Mesodermal cell (in vitro differentiated cells): ENCODE measurements at regions not wholly inside any gene's neighbourhood (a gene's known extent, or its start where the extent isn't known, plus 50 kb on each side); places are given as distances from the start of the nearest gene placed in this dataset.

Source experiments
- H3K27ac ChIP-seq: 2 replicates; pipeline ENCODE4 v1.7.0; 2013; ENCODE audit warnings: mild to moderate bottlenecking, low read depth, low read length, moderate library complexity; ENCODE audit not compliant: severe bottlenecking
- H3K36me3 ChIP-seq: 2 replicates; pipeline ENCODE4 v1.7.1; 2013; ENCODE audit warnings: mild to moderate bottlenecking, low read length, moderate library complexity; ENCODE audit not compliant: control insufficient read depth, insufficient read depth
- H3K4me1 ChIP-seq: one replicate; pipeline ENCODE4 v1.7.1; 2013; ENCODE audit warnings: mild to moderate bottlenecking, low read length; ENCODE audit not compliant: insufficient read depth, control insufficient read depth, poor library complexity, severe bottlenecking
- H3K4me3 ChIP-seq: 2 replicates; pipeline ENCODE4 v1.7.0; 2013; ENCODE audit warnings: low read length, control low read depth, mild to moderate bottlenecking; ENCODE audit not compliant: insufficient read depth, poor library complexity, severe bottlenecking; ENCODE audit errors: extremely low read depth
- H3K9me3 ChIP-seq: 2 replicates; pipeline ENCODE4 v1.7.1; 2013; ENCODE audit warnings: mild to moderate bottlenecking, low read length, moderate library complexity; ENCODE audit not compliant: control insufficient read depth
- WGBS, 2 experiments: methylation state at CpG; one replicate each; pipeline ENCODE4 v1.1.5; 2013; ENCODE audit warnings: missing lambda C conversion rate in 2 of 2; ENCODE audit not compliant: insufficient coverage in 2 of 2; 5-methylcytosine and 5-hydroxymethylcytosine counted together

DNA sequence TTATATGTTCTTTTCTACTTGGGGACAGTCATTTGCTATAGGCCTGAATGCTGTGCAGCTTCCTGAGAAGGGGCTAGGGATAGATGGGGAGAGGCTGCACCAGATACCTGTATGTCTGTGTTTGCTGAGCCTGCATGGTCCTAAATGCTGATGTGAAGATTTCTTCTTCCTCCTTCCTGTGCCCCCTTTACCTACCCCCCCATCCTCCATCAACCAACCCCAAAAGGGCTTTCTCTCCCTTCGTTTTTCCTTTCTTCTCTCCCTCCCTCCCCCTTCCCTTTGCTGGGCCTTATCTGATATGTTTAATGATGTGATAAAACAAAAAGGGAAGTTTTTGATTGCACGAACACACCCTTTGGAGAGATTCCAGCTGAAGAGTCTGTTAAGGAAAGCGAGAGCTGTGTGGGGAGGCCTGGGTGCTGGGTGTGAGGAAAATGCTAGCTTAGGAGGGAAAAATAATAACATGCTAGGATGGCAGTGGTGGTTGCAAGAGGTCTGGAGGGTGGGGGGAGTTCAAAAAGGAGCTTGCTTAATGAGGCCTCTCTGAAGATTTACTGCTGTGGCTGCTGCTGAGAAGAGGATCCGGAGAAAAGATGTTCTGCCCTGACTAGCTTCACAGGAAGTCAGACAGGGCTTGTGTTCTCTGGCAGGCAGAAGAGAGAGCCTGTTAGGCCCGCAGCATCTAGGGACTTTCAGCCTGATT lies 101.8 kb downstream of the SAMD9 start:
- peak overlapping the region; percentile 60 for H3K27ac ChIP-seq
- H3K9me3 ChIP-seq: no peaks in the 10 kb centered on the region
- no peak overlapping the region for H3K4me3 ChIP-seq
- no peaks in the 10 kb centered on the region for H3K36me3 ChIP-seq
- H3K4me1 ChIP-seq: peaks cover 34% of the 10 kb centered on the region
- WGBS, 2 experiments: 75 to 77% methylated on average over 3 of the region's 5 CpGs

DNA sequence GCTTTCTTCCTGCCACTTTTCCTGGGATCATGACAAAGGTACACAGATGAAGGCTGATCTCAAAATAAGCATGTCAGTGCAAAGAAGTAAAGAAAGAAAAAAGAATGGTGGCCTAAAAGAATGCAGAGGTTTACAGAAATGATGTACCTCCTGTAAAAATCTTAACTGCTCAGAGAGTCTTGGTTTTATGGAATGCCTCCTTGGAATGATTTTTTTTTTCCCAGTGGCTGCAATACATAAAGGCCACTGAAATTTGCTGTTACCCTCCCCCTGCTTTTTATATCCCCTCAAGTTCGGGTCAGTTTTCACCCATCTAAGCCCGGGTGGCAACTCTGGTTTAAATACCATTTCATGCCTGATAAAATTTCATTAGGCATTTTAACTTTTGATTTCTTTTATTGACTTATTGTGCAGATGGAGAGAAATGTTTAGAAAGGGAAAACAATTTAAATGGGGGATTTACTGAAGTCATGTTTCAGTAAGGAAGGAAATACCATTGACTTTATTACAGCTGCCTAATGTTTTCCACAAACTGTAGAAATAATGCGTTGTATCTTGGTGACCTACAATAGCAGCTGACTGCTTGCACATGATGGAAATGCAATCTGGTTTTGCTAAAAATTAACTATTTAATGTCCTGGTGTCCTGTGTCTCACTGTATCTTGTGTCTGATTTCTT lies 102.5 kb downstream of the SAMD9 start:
- no peaks in the 10 kb centered on the region for H3K9me3 ChIP-seq
- no peaks in the 10 kb centered on the region for H3K36me3 ChIP-seq
- H3K27ac ChIP-seq: peak overlapping the region; percentile 26
- H3K4me1 ChIP-seq: peaks cover 34% of the 10 kb centered on the region
- WGBS, 2 experiments: 90% methylated on average over 2 of the region's 3 CpGs; no CpG with 5 or more reads in 1 of the 2 experiments
- H3K4me3 ChIP-seq: no peak overlapping the region

DNA sequence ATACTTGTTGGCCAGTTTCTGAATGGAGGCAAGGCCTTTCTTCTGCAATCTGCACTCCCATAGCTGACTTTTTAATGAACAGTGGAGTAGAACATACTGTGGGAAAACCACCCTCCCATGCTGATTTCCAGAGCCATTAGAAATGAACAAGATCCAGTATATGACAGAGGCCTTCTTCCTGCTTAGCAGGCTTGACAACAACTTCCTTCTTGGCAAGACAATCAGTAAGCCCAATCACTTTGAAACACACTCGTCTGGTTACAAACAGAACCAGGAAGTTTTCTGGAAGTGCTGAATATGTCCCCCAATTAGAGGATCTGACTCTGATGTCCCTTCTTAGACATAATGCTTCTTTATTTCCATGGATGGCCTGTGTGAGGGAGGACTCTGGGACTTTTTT lies 103.4 kb downstream of the SAMD9 start:
- Histone ChIP-seq H3K4me3 (no peak overlapping the region), H3K27ac (peak overlapping the region; percentile 26), H3K9me3 (no peaks in the 10 kb centered on the region), H3K4me1 (peaks cover 34% of the 10 kb centered on the region), H3K36me3 (no peaks in the 10 kb centered on the region)
- 20 to 100% methylated on average over 1 of the region's 1 CpG for WGBS, 2 experiments

DNA sequence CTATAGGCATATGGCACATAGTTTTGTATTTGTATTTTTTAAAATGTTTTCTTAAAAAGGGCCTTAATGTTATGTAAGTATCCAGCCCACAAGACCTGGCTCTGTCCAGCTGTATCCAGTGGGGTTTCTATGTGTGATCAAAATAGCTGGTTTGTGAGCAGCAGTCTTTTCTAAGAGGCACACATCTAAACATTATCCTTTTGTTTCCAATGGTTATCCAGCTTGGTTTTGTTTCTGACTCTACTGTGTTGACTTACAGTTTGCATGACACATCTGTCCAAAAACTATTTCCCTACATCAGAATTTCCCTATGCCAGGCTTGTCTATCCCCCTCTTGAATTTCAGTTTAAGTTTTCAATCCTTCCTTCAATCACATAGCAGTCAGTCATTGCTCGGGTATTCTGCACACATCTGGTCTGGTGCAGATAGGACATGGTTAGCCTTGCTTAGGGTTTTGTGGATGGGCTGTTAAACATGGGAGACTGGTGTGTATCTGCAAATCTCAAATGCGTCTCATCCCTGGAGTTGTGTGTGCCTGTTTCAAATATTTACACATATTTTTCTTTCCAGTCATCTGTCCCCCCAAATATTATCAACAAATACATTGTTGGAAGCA lies 104.2 kb downstream of the SAMD9 start:
- no peak overlapping the region for H3K4me3 ChIP-seq
- H3K9me3 ChIP-seq: no peaks in the 10 kb centered on the region
- no CpG with 5 or more reads among the region's 2 CpGs for WGBS, 2 experiments
- peak overlapping the region; percentile 39 for H3K27ac ChIP-seq
- H3K4me1 ChIP-seq: peaks cover 34% of the 10 kb centered on the region
- no peaks in the 10 kb centered on the region for H3K36me3 ChIP-seq

DNA sequence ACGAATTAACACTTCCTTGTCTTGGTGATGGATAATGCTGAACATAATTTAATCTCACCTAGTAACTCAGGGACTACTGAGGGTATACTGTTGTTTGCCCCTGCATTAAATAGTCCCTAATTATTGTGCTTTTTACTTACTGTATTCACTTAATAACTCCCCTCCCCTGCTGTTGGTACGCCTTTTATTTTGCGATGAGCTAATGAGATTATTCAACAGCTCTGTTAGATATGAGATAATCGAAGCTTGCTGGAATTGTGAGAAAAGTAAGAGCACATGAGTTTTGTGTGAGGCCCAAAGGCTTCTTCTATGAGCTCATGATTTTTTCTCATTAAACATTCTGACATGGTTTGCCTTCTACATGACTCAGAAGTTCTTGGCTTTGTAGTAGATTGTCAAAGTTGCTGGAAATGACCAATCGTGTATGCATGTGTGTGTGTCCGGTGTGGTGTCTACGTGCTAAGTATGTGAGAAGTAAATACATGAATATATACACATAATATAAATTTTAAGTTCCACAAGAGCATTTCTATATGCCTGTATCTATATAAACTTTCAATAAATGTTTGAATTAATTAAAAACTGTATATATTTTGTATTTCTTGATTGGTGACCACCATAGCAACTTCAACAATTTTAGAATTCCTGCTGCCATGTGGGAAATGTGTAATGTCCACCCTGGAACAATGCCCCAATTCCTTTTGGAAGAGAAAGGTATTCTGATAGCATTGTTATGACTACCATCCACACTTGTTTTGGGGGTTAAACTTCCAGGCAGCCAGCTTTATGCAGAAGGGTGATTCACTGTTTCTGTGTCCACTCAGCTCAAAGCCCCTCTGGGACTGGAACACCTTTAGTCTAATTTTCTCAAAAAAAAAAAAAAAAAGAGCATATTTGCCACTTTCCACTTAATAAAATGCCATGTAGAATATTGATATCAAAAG lies 106.2 kb downstream of the SAMD9 start:
- no peak overlapping the region for H3K4me3 ChIP-seq
- H3K27ac ChIP-seq: no peak overlapping the region
- peaks cover 20% of the 10 kb centered on the region for H3K4me1 ChIP-seq
- no CpG with 5 or more reads among the region's 7 CpGs for WGBS, 2 experiments
- H3K36me3 ChIP-seq: no peaks in the 10 kb centered on the region
- H3K9me3 ChIP-seq: no peaks in the 10 kb centered on the region

DNA sequence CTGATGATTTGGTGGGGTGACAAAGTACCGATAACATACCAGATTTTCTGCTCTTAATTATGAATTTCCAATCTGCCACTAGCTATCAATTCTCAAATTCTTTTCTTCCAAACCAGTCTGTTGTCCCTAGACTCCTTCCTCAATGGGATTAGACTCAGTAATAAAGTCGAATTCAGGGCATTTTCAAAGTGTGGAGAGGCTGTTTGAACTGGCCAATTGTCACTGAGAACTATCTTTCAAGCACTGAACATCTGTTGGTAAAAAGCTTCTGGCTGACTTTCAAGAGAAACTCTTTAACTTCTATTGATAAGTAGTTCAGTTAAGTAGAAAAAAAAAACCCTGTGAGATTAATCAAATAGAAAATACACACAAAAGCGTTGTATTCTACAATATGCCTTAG lies 108.9 kb downstream of the SAMD9 start:
- 71 to 80% methylated on average over 1 to 2 of the region's 3 CpGs for WGBS, 2 experiments
- no peaks in the 10 kb centered on the region for H3K36me3 ChIP-seq
- no peak overlapping the region for H3K27ac ChIP-seq
- no peaks in the 10 kb centered on the region for H3K4me1 ChIP-seq
- no peaks in the 10 kb centered on the region for H3K9me3 ChIP-seq
- no peak overlapping the region for H3K4me3 ChIP-seq

DNA sequence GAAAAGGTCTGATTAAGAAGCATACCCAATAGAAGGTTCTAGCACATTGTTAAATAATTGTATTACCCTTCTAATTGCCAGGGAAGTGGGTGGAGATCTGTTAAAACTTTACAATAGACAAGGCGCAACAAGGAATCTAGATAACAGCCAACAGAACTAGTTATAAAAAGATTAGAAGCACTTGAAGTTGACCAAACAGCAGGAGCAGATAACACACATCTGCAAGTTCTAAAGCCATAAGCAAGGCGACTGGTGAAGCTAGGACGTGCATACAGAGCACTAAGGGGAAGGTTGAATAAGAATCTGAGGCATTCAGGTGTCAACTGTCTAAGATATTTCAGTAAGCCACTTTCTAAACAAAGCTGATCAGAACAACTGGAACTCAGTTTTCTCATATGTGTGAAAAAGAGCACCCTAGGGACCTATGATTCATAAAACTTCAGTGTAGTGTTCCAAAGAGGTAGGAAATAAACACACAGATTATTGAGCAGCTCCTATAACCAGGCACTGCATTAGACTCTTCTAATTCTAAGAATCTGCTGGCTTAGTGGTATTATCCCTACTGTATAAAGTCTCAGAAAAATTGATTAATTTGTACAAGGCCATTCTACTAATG lies 111.2 kb downstream of the SAMD9 start:
- H3K27ac ChIP-seq: no peak overlapping the region
- no peaks in the 10 kb centered on the region for H3K36me3 ChIP-seq
- no peaks in the 10 kb centered on the region for H3K4me1 ChIP-seq
- no peaks in the 10 kb centered on the region for H3K9me3 ChIP-seq
- 85 to 88% methylated on average over 2 of the region's 3 CpGs for WGBS, 2 experiments
- H3K4me3 ChIP-seq: no peak overlapping the region

DNA sequence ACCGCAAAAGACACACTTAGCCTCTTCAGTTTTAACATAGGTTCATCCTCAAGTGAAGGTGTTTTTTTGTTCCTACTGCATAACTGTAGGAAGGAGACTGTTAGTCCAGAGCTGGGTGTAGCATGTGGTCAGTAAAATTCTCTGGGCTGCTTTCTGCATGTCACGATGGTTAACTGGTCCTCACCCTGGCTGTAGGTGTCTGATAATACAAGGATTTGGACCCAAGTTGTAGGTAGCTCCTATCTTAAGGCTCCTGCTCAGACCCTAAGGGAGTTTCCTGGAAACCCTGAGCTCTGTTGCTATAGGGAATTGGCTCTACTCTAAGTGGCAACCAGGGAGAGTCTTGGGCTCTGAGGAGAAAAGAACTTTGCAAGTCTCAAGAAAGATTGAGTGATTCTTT lies 112.9 kb downstream of the SAMD9 start:
- WGBS, 2 experiments: 88 to 100% methylated on average over 1 to 2 of the region's 2 CpGs
- no peaks in the 10 kb centered on the region for H3K36me3 ChIP-seq
- no peak overlapping the region for H3K4me3 ChIP-seq
- H3K27ac ChIP-seq: no peak overlapping the region
- no peaks in the 10 kb centered on the region for H3K9me3 ChIP-seq
- H3K4me1 ChIP-seq: no peaks in the 10 kb centered on the region

DNA sequence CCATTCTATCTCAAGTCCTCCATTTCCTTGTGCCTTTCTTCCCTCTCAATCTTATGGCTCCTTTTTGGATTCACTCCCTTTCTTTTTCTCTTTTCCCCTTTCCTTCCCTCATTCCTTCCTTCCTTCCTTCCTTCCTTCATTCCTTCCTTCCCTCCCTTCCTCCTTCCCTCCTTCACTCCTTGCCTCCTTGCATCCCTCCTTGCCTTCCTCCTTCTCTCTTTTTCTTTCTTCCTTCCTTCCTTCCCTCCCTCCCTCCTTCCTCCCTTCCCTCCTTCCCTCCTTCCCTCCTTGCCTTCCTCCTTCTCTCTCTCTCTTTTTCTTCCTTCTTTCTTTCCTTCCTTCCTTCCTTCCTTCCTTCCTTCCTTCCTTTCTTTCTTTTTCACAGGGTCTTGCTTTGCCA lies 120.1 kb downstream of the SAMD9 start:
- H3K9me3 ChIP-seq: no peaks in the 10 kb centered on the region
- no peak overlapping the region for H3K27ac ChIP-seq
- no peaks in the 10 kb centered on the region for H3K4me1 ChIP-seq
- H3K4me3 ChIP-seq: no peak overlapping the region
- no peaks in the 10 kb centered on the region for H3K36me3 ChIP-seq

DNA sequence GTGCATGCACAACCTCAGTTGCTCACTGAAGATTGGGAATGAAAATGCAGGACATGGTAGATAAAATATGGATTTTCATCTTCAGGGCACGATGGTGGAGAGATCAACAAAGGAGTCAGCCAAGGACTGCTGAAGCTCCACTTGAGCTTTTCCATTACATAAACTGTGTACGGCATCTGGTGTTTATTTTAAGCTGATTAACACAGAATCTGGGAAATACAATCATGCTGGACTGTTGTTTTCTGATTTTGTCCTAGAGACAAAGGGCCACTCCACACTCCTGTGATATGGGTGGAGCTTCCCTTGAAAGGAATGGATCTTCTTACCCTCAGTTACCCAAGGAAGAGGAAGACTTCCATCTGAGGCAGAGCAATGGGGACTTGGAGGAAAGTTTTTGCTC lies 120.6 kb downstream of the SAMD9 start:
- H3K9me3 ChIP-seq: no peaks in the 10 kb centered on the region
- H3K27ac ChIP-seq: no peak overlapping the region
- no peaks in the 10 kb centered on the region for H3K36me3 ChIP-seq
- WGBS, 2 experiments: 89 to 96% methylated on average over 2 of the region's 2 CpGs
- no peaks in the 10 kb centered on the region for H3K4me1 ChIP-seq
- no peak overlapping the region for H3K4me3 ChIP-seq
